ENCODE measurements at regions not wholly inside any gene's neighbourhood (a gene's known extent, or its start where the extent isn't known, plus 50 kb on each side); places are given as distances from the start of the nearest gene placed in this dataset.

DNA sequence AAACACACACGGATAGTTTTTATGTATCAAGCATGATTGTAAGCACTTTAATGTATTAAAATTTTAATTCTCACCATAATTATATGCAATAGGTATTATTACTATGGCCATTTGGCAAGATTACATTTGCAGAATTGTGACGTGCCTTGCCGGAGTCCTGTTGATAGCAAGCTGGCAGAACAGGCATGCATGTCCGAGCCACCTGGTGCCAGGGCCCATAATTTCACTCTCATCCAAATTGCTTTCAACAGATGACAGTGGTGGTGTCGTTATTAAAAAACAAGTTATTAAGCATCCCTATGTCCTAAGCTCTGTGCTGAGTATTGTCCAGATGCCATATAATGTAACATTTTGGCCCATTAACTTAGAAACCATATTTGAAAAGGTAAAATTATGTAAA is 374.3 kb downstream of the FOXO1 start:
- POLR2A ChIA-PET: no interaction called here
- Histone ChIP-seq H3K4me1 (no peaks in the 10 kb centered on the region), H3K27me3 (replicated peaks; ENCODE audit: control insufficient read depth, insufficient read depth, low read length) (no peaks in the 10 kb centered on the region), H3K4me3 (ENCODE audit: low read depth, low read length) (no peak overlapping the region), H3K9me3 (peaks cover 4% of the 10 kb centered on the region; the same call in 1 of the 2 replicates), H3K36me3 (ENCODE audit: control insufficient read depth, insufficient read depth, low read length) (no peaks in the 10 kb centered on the region)
- no peaks in the 10 kb centered on the region for H3K4me1 Mint-ChIP-seq (ENCODE audit: low read depth, unreplicated experiment)
- TF ChIP-seq, protein P1, sequence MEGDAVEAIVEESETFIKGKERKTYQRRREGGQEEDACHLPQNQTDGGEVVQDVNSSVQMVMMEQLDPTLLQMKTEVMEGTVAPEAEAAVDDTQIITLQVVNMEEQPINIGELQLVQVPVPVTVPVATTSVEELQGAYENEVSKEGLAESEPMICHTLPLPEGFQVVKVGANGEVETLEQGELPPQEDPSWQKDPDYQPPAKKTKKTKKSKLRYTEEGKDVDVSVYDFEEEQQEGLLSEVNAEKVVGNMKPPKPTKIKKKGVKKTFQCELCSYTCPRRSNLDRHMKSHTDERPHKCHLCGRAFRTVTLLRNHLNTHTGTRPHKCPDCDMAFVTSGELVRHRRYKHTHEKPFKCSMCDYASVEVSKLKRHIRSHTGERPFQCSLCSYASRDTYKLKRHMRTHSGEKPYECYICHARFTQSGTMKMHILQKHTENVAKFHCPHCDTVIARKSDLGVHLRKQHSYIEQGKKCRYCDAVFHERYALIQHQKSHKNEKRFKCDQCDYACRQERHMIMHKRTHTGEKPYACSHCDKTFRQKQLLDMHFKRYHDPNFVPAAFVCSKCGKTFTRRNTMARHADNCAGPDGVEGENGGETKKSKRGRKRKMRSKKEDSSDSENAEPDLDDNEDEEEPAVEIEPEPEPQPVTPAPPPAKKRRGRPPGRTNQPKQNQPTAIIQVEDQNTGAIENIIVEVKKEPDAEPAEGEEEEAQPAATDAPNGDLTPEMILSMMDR (IDR thresholded peaks at IDR 0.05; ENCODE audit: insufficient read depth in 1 of 2, low read depth in 1 of 2, low read length in 1 of 2, severe bottlenecking in 1 of 2, unreplicated experiment in 1 of 2): no peak
- intact Hi-C loops (cut with micrococcal nuclease; ENCODE audit: unreplicated experiment): no loop called here
- H3K4me3 Mint-ChIP-seq (ENCODE audit: unreplicated experiment): no peak overlapping the region
- H3K9me3 Mint-ChIP-seq (ENCODE audit: unreplicated experiment): no peaks in the 10 kb centered on the region
- DNase-seq: no peak
- BruUV-seq (replicated peaks): no TSS peak
- no peak overlapping the region for H3K27ac Mint-ChIP-seq (ENCODE audit: unreplicated experiment)
- peaks cover 5% of the 10 kb centered on the region for H3K36me3 Mint-ChIP-seq (ENCODE audit: insufficient read depth, unreplicated experiment)
- H3K27me3 Mint-ChIP-seq (ENCODE audit: insufficient read depth, unreplicated experiment): no peaks in the 10 kb centered on the region
- CTCF ChIA-PET: no interaction called here

- no peaks in the 10 kb centered on the region for H3K4me1 ChIP-seq
- H3K27me3 Mint-ChIP-seq (ENCODE audit: insufficient read depth, unreplicated experiment): no peaks in the 10 kb centered on the region
- no peaks in the 10 kb centered on the region for H3K4me1 Mint-ChIP-seq (ENCODE audit: low read depth, unreplicated experiment)
- H3K9me3 ChIP-seq: peaks cover 4% of the 10 kb centered on the region; the same call in 1 of the 2 replicates
- CTCF ChIA-PET: no interaction called here
- TF ChIP-seq, protein P1 (IDR thresholded peaks at IDR 0.05; ENCODE audit: insufficient read depth in 1 of 2, low read depth in 1 of 2, low read length in 1 of 2, severe bottlenecking in 1 of 2, unreplicated experiment in 1 of 2): no peak
- peaks cover 5% of the 10 kb centered on the region for H3K36me3 Mint-ChIP-seq (ENCODE audit: insufficient read depth, unreplicated experiment)
- BruUV-seq (replicated peaks): no TSS peak
- no peak overlapping the region for H3K4me3 ChIP-seq (ENCODE audit: low read depth, low read length)
- no peaks in the 10 kb centered on the region for H3K36me3 ChIP-seq (ENCODE audit: control insufficient read depth, insufficient read depth, low read length)
- intact Hi-C loops (cut with micrococcal nuclease; ENCODE audit: unreplicated experiment): no loop called here
- no peak overlapping the region for H3K4me3 Mint-ChIP-seq (ENCODE audit: unreplicated experiment)
- POLR2A ChIA-PET: no interaction called here
- no peak overlapping the region for H3K27ac Mint-ChIP-seq (ENCODE audit: unreplicated experiment)
- DNase-seq: no peak
- no peaks in the 10 kb centered on the region for H3K9me3 Mint-ChIP-seq (ENCODE audit: unreplicated experiment)
- no peaks in the 10 kb centered on the region for H3K27me3 ChIP-seq (replicated peaks; ENCODE audit: control insufficient read depth, insufficient read depth, low read length)
Measured at GRCh38 chr13:40292536-40292935, 373.9 kb downstream of the FOXO1 start.

DNA sequence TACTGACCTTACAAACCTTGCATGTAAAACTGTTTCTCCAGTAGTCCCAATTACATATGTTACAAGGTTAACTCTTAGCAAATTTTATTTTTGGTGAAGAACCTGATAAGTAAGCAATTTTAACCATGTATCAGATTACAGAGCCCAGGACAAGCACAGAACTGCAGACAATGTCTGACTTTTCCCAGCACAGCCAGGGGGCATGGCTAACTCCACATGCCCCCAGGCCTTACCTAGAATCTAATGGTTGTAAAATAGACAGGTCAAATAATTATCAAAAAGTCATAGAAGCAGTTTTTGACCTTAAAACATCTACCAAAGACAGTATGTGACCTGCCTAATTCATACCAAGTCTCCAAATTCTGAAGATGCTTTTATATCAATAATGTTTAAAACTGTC is 364.1 kb downstream of the FOXO1 start:
- Mint-ChIP-seq H3K9me3 (ENCODE audit: unreplicated experiment) (peaks cover 56% of the 10 kb centered on the region), H3K4me1 (ENCODE audit: low read depth, unreplicated experiment) (peaks cover 16% of the 10 kb centered on the region), H3K27me3 (ENCODE audit: insufficient read depth, unreplicated experiment) (no peaks in the 10 kb centered on the region), H3K4me3 (ENCODE audit: unreplicated experiment) (no peak overlapping the region), H3K36me3 (ENCODE audit: insufficient read depth, unreplicated experiment) (no peaks in the 10 kb centered on the region), H3K27ac (ENCODE audit: unreplicated experiment) (no peak overlapping the region)
- CTCF ChIA-PET: no interaction called here
- Histone ChIP-seq H3K27me3 (replicated peaks; ENCODE audit: control insufficient read depth, insufficient read depth, low read length) (no peaks in the 10 kb centered on the region), H3K4me1 (peaks cover 5% of the 10 kb centered on the region; the same call in 1 of the 2 replicates), H3K9me3 (peaks cover 27% of the 10 kb centered on the region), H3K4me3 (ENCODE audit: low read depth, low read length) (no peak overlapping the region), H3K36me3 (ENCODE audit: control insufficient read depth, insufficient read depth, low read length) (no peaks in the 10 kb centered on the region)
- intact Hi-C loops (cut with micrococcal nuclease; ENCODE audit: unreplicated experiment): no loop called here
- DNase-seq: no peak
- POLR2A ChIA-PET: no interaction called here
- no TSS peak for BruUV-seq (replicated peaks)
- TF ChIP-seq, protein P1 (IDR thresholded peaks at IDR 0.05; ENCODE audit: insufficient read depth in 1 of 2, low read depth in 1 of 2, low read length in 1 of 2, severe bottlenecking in 1 of 2, unreplicated experiment in 1 of 2): no peak

Measured in Caco-2 (cell line).